ENCODE measurements at regions not wholly inside any gene's neighbourhood (a gene's known extent, or its start where the extent isn't known, plus 50 kb on each side); places are given as distances from the start of the nearest gene placed in this dataset.

DNA sequence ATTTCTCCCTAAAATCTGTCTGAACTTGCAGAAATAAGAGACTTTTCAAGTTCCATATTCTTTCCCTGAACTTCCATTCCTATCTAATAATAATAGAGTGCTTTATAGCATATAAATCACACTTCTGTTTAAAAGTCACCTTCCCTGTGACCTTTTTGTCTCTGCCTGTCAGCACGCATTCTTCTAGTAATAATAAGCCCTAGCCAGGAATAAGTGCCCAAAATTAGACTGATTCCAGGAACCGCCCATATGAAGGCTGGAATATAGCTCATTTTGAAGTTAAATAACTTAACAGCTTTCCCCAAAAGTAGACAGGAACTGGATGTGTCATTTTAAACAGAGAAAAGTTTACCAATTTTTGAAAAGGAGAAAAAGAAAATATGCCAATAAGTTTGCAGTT is 576.5 kb downstream of the EPHA4 start:
- no peak overlapping the region for H2BK5ac ChIP-seq (ENCODE audit: low read length)
- no peak overlapping the region for H2BK120ac ChIP-seq (ENCODE audit: low read depth, low read length)
- no peak overlapping the region for H4K5ac ChIP-seq (ENCODE audit: low read length)
- no peak overlapping the region for H3K27ac ChIP-seq (ENCODE audit: low read depth, low read length)
- no peak overlapping the region for H3K4ac ChIP-seq (ENCODE audit: low read depth, low read length)
- H3K4me1 ChIP-seq (ENCODE audit: control insufficient read depth, low read depth, low read length), result no peaks in the 10 kb centered on the region
- H2AK5ac ChIP-seq (ENCODE audit: low read length), result no peak overlapping the region
- no CpG with 5 or more reads among the region's 2 CpGs for WGBS (ENCODE audit: extremely low coverage, insufficient coverage, low lambda C conversion rate)
- no peak overlapping the region for H2BK15ac ChIP-seq (replicated peaks; ENCODE audit: low read depth)
- H3K56ac ChIP-seq (ENCODE audit: low read length), result no peak overlapping the region
- no peaks in the 10 kb centered on the region for H3K36me3 ChIP-seq (ENCODE audit: control insufficient read depth, insufficient read depth, low read length)
- DNase-seq, result no peak
- H3K18ac ChIP-seq (ENCODE audit: low read length), result no peak overlapping the region
- no peak overlapping the region for H4K8ac ChIP-seq (ENCODE audit: low read depth, low read length)
- no peaks in the 10 kb centered on the region for H3K79me2 ChIP-seq (ENCODE audit: control insufficient read depth, insufficient read depth, low read length)
- no peaks in the 10 kb centered on the region for H3K27me3 ChIP-seq (ENCODE audit: insufficient read depth, low read length, poor library complexity)
- no peak overlapping the region for H3K9ac ChIP-seq (ENCODE audit: low read length)
- H3K79me1 ChIP-seq (ENCODE audit: low read length), result no peaks in the 10 kb centered on the region
- H3K4me3 ChIP-seq (ENCODE audit: low read length), result no peak overlapping the region
- no peak overlapping the region for H3K4me2 ChIP-seq (ENCODE audit: low read length)
- no peak overlapping the region for H3K23ac ChIP-seq (ENCODE audit: low read length)

DNA sequence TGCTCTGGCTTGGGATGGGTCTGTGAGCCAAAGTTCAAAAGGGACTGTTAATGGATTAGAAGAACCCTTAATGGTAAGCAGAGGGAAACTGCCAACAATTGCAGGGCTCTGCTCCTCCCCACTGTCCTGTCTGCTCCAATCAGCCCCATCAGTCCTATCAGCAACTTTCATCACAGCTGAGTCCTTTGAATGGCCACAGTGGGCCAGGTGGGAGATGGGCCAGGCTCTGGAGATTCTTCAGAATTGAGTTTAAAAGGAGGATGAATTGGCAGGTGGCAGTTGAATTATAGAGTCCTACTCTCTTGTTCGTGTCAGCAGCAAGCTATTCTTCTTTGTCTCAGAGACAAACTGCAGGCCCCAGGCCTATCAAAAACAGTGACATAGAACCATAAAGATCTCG is 573.9 kb downstream of the EPHA4 start:
- H3K79me1 ChIP-seq (ENCODE audit: low read length), result no peaks in the 10 kb centered on the region
- H3K56ac ChIP-seq (ENCODE audit: low read length), result no peak overlapping the region
- no peak overlapping the region for H2BK5ac ChIP-seq (ENCODE audit: low read length)
- no peak overlapping the region for H3K4ac ChIP-seq (ENCODE audit: low read depth, low read length)
- H3K18ac ChIP-seq (ENCODE audit: low read length), result no peak overlapping the region
- H4K5ac ChIP-seq (ENCODE audit: low read length), result no peak overlapping the region
- H3K4me3 ChIP-seq (ENCODE audit: low read length), result no peak overlapping the region
- H3K27ac ChIP-seq (ENCODE audit: low read depth, low read length), result no peak overlapping the region
- H2AK5ac ChIP-seq (ENCODE audit: low read length), result no peak overlapping the region
- H3K79me2 ChIP-seq (ENCODE audit: control insufficient read depth, insufficient read depth, low read length), result no peaks in the 10 kb centered on the region
- DNase-seq, result no peak
- H3K4me1 ChIP-seq (ENCODE audit: control insufficient read depth, low read depth, low read length), result no peaks in the 10 kb centered on the region
- WGBS (ENCODE audit: extremely low coverage, insufficient coverage, low lambda C conversion rate), result no CpG with 5 or more reads among the region's 2 CpGs
- H3K27me3 ChIP-seq (ENCODE audit: insufficient read depth, low read length, poor library complexity), result no peaks in the 10 kb centered on the region
- no peak overlapping the region for H3K23ac ChIP-seq (ENCODE audit: low read length)
- no peak overlapping the region for H2BK120ac ChIP-seq (ENCODE audit: low read depth, low read length)
- H2BK15ac ChIP-seq (replicated peaks; ENCODE audit: low read depth), result no peak overlapping the region
- H3K4me2 ChIP-seq (ENCODE audit: low read length), result no peak overlapping the region
- H4K8ac ChIP-seq (ENCODE audit: low read depth, low read length), result no peak overlapping the region
- no peaks in the 10 kb centered on the region for H3K36me3 ChIP-seq (ENCODE audit: control insufficient read depth, insufficient read depth, low read length)
- no peak overlapping the region for H3K9ac ChIP-seq (ENCODE audit: low read length)

DNA sequence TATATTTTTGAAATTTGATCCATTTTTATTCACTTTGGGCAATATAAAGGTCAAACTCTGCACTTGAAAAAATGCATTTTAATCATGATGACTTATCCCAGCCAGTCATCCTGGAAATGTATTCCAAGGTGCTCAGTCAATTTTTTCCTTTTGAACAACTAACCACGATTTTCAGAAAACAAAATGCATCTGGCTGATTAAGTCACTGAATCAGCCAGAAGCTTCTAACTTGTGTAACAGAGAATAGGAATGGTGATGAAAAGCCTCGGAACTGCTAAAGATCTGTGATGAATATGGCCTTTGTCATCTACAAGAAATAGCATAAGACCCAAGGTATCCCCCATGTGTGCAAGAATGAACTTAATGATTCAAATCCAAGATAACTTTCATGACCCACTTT is 572.7 kb downstream of the EPHA4 start:
- Histone ChIP-seq H3K23ac (ENCODE audit: low read length) (no peak overlapping the region), H3K56ac (ENCODE audit: low read length) (no peak overlapping the region), H4K8ac (ENCODE audit: low read depth, low read length) (no peak overlapping the region), H3K4me2 (ENCODE audit: low read length) (no peak overlapping the region), H3K4ac (ENCODE audit: low read depth, low read length) (no peak overlapping the region), H2BK120ac (ENCODE audit: low read depth, low read length) (no peak overlapping the region), H3K9ac (ENCODE audit: low read length) (no peak overlapping the region), H4K5ac (ENCODE audit: low read length) (no peak overlapping the region), H3K79me2 (ENCODE audit: control insufficient read depth, insufficient read depth, low read length) (no peaks in the 10 kb centered on the region), H3K79me1 (ENCODE audit: low read length) (no peaks in the 10 kb centered on the region), H2AK5ac (ENCODE audit: low read length) (no peak overlapping the region), H2BK5ac (ENCODE audit: low read length) (no peak overlapping the region), H3K18ac (ENCODE audit: low read length) (no peak overlapping the region), H3K36me3 (ENCODE audit: control insufficient read depth, insufficient read depth, low read length) (no peaks in the 10 kb centered on the region), H3K4me3 (ENCODE audit: low read length) (no peak overlapping the region), H2BK15ac (replicated peaks; ENCODE audit: low read depth) (no peak overlapping the region), H3K27me3 (ENCODE audit: insufficient read depth, low read length, poor library complexity) (no peaks in the 10 kb centered on the region), H3K27ac (ENCODE audit: low read depth, low read length) (no peak overlapping the region), H3K4me1 (ENCODE audit: control insufficient read depth, low read depth, low read length) (no peaks in the 10 kb centered on the region)
- no CpG with 5 or more reads among the region's 2 CpGs for WGBS (ENCODE audit: extremely low coverage, insufficient coverage, low lambda C conversion rate)
- DNase-seq, result no peak

DNA sequence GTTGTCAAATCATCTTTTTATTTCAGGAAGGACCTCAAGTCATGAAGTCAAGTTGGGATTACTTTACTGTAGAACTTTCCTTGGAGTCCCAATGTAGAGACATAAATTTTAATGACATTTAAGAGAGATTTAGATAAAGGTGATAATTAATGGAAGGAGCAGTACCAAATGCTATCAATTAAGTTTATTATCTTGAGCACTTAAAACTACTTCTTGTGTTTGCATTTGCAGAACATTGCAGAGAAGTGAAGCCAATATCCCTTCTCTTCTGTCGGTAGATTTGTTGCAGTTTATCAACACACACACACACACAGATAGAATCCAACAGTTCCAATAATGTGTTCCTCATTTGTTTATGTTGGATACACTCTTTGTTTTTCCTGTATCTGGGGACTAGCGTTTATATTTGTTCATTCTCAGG is 570.7 kb downstream of the EPHA4 start:
- Histone ChIP-seq H2AK5ac (ENCODE audit: low read length) (no peak overlapping the region), H3K4ac (ENCODE audit: low read depth, low read length) (no peak overlapping the region), H2BK5ac (ENCODE audit: low read length) (no peak overlapping the region), H3K27ac (ENCODE audit: low read depth, low read length) (no peak overlapping the region), H4K8ac (ENCODE audit: low read depth, low read length) (no peak overlapping the region), H3K79me1 (ENCODE audit: low read length) (no peaks in the 10 kb centered on the region), H3K4me2 (ENCODE audit: low read length) (no peak overlapping the region), H3K23ac (ENCODE audit: low read length) (no peak overlapping the region), H3K36me3 (ENCODE audit: control insufficient read depth, insufficient read depth, low read length) (no peaks in the 10 kb centered on the region), H2BK120ac (ENCODE audit: low read depth, low read length) (no peak overlapping the region), H4K5ac (ENCODE audit: low read length) (no peak overlapping the region), H3K4me1 (ENCODE audit: control insufficient read depth, low read depth, low read length) (no peaks in the 10 kb centered on the region), H2BK15ac (replicated peaks; ENCODE audit: low read depth) (no peak overlapping the region), H3K56ac (ENCODE audit: low read length) (no peak overlapping the region), H3K18ac (ENCODE audit: low read length) (no peak overlapping the region), H3K9ac (ENCODE audit: low read length) (no peak overlapping the region), H3K79me2 (ENCODE audit: control insufficient read depth, insufficient read depth, low read length) (no peaks in the 10 kb centered on the region), H3K27me3 (ENCODE audit: insufficient read depth, low read length, poor library complexity) (no peaks in the 10 kb centered on the region), H3K4me3 (ENCODE audit: low read length) (no peak overlapping the region)
- no CpG with 5 or more reads among the region's 2 CpGs for WGBS (ENCODE audit: extremely low coverage, insufficient coverage, low lambda C conversion rate)
- DNase-seq, result no peak

DNA sequence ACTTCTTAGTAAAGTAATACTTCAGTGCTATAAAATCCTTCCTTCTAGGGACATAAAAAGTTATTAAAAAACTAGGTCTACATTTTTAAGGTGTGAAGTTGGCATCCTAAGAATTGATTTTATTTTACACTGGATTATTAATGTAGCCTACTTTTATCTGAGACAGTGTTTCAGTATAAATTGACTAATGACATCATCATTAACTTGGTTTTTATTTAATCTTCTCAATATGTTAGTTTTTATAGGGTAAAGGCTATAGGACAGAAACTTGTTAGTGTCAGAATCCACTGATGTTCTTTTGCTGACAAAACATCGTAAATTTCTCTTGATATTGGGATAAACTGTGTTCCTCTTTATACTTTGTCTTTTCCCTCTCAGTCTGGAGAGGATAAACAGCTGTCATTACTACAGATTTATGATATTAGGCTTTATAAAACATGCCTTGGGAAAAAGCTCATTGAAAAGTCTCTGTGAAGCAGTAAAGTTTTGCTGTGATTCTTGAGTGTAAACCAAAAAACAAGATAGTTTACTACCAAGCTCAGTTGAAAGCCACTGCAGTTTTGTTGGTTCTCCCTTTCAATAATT is 569.9 kb downstream of the EPHA4 start:
- no peak overlapping the region for H2BK120ac ChIP-seq (ENCODE audit: low read depth, low read length)
- H3K27me3 ChIP-seq (ENCODE audit: insufficient read depth, low read length, poor library complexity), result no peaks in the 10 kb centered on the region
- H2BK5ac ChIP-seq (ENCODE audit: low read length), result no peak overlapping the region
- H3K4me2 ChIP-seq (ENCODE audit: low read length), result no peak overlapping the region
- no peak overlapping the region for H2BK15ac ChIP-seq (replicated peaks; ENCODE audit: low read depth)
- WGBS (ENCODE audit: extremely low coverage, insufficient coverage, low lambda C conversion rate), result no CpG with 5 or more reads among the region's 1 CpG
- DNase-seq, result no peak
- no peaks in the 10 kb centered on the region for H3K79me1 ChIP-seq (ENCODE audit: low read length)
- no peak overlapping the region for H3K27ac ChIP-seq (ENCODE audit: low read depth, low read length)
- no peak overlapping the region for H2AK5ac ChIP-seq (ENCODE audit: low read length)
- no peak overlapping the region for H3K9ac ChIP-seq (ENCODE audit: low read length)
- H3K36me3 ChIP-seq (ENCODE audit: control insufficient read depth, insufficient read depth, low read length), result no peaks in the 10 kb centered on the region
- H4K8ac ChIP-seq (ENCODE audit: low read depth, low read length), result no peak overlapping the region
- no peak overlapping the region for H3K4ac ChIP-seq (ENCODE audit: low read depth, low read length)
- no peak overlapping the region for H3K4me3 ChIP-seq (ENCODE audit: low read length)
- H3K18ac ChIP-seq (ENCODE audit: low read length), result no peak overlapping the region
- H3K56ac ChIP-seq (ENCODE audit: low read length), result no peak overlapping the region
- H4K5ac ChIP-seq (ENCODE audit: low read length), result no peak overlapping the region
- no peaks in the 10 kb centered on the region for H3K79me2 ChIP-seq (ENCODE audit: control insufficient read depth, insufficient read depth, low read length)
- H3K4me1 ChIP-seq (ENCODE audit: control insufficient read depth, low read depth, low read length), result no peaks in the 10 kb centered on the region
- no peak overlapping the region for H3K23ac ChIP-seq (ENCODE audit: low read length)

DNA sequence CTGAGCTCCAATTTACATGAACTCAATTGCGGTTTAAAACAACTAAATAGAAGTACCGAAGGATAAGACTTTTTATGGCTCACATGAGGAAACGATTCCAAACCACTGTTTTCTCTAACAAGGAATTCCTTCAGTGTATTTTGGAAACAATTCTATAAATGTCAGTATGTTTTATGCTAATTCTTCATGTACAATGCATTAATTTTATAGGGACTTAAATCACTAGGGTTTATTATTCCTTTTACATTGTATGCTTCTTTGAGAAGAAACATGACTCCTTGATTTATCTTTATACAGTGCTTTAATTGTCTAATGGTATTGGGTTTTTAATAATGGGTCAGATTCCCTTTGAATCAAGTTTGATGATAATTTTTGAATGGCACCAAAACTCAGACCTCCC is 566.8 kb downstream of the EPHA4 start:
- Histone ChIP-seq H3K23ac (ENCODE audit: low read length) (no peak overlapping the region), H3K56ac (ENCODE audit: low read length) (no peak overlapping the region), H3K4me3 (ENCODE audit: low read length) (no peak overlapping the region), H2AK5ac (ENCODE audit: low read length) (no peak overlapping the region), H3K18ac (ENCODE audit: low read length) (no peak overlapping the region), H3K4me1 (ENCODE audit: control insufficient read depth, low read depth, low read length) (no peaks in the 10 kb centered on the region), H2BK5ac (ENCODE audit: low read length) (no peak overlapping the region), H3K27ac (ENCODE audit: low read depth, low read length) (no peak overlapping the region), H2BK120ac (ENCODE audit: low read depth, low read length) (no peak overlapping the region), H4K8ac (ENCODE audit: low read depth, low read length) (no peak overlapping the region), H4K5ac (ENCODE audit: low read length) (no peak overlapping the region), H3K36me3 (ENCODE audit: control insufficient read depth, insufficient read depth, low read length) (no peaks in the 10 kb centered on the region), H3K27me3 (ENCODE audit: insufficient read depth, low read length, poor library complexity) (no peaks in the 10 kb centered on the region), H3K4me2 (ENCODE audit: low read length) (no peak overlapping the region), H3K4ac (ENCODE audit: low read depth, low read length) (no peak overlapping the region), H2BK15ac (replicated peaks; ENCODE audit: low read depth) (no peak overlapping the region), H3K79me2 (ENCODE audit: control insufficient read depth, insufficient read depth, low read length) (no peaks in the 10 kb centered on the region), H3K79me1 (ENCODE audit: low read length) (no peaks in the 10 kb centered on the region), H3K9ac (ENCODE audit: low read length) (no peak overlapping the region)
- no CpG with 5 or more reads among the region's 3 CpGs for WGBS (ENCODE audit: extremely low coverage, insufficient coverage, low lambda C conversion rate)
- no peak for DNase-seq

All from mesendoderm (in vitro differentiated cells).